SJSA1 (cell line): ENCODE measurements at regions not wholly inside any gene's neighbourhood (a gene's known extent, or its start where the extent isn't known, plus 50 kb on each side); places are given as distances from the start of the nearest gene placed in this dataset.

Experiments used
- DNase-seq, 2 experiments: peaks; one replicate each; pipeline ENCODE4 v3.0.0-alpha.2; 2015 to 2020; ENCODE audit warnings: low spot score in 2 of 2, low read depth in 1 of 2
- H3K27ac ChIP-seq: fragments of 250-450 bp; sonication (Bioruptor Pico); 2 replicates; pipeline ENCODE4 v1.5.1; 2020; ENCODE audit warnings: mild to moderate bottlenecking, moderate library complexity
- H3K27me3 ChIP-seq: fragments of 250-450 bp; sonication (Bioruptor Pico); replicated peaks from 2 replicates; pipeline ENCODE4 v1.5.1; 2020; ENCODE audit warnings: mild to moderate bottlenecking, moderate library complexity
- H3K36me3 ChIP-seq: fragments of 250-450 bp; sonication (Bioruptor Pico); 2 replicates; pipeline ENCODE4 v1.5.1; 2020; ENCODE audit warnings: mild to moderate bottlenecking
- H3K4me1 ChIP-seq: fragments of 250-450 bp; sonication (Bioruptor Pico); replicated peaks from 2 replicates; pipeline ENCODE4 v1.6.1; 2021; ENCODE audit warnings: mild to moderate bottlenecking
- H3K4me3 ChIP-seq: fragments of 250-450 bp; sonication (Bioruptor Pico); 2 replicates; pipeline ENCODE4 v1.5.1; 2020; ENCODE audit warnings: mild to moderate bottlenecking
- H3K9me3 ChIP-seq: fragments of 250-450 bp; sonication (Bioruptor Pico); replicated peaks from 2 replicates; pipeline ENCODE4 v1.5.1; 2020; ENCODE audit warnings: mild to moderate bottlenecking

DNA sequence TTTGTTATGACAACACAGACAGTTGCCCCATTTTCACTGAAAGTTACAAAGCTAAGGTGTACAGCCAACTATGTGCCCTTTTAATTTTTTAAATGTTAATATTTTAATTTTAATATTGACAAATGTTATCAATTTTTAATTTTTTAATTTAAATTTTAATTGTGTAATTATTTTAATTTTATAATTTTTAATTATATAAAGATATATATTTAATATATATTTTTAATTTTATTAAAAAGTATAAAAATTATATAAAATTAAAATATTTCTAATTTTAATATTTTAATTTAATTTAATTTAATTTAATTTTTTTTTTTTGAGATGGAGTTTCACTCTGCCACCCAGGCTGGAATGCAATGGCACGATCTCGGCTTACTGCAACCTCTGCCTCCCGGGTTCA lies 52.1 kb upstream of the ATP11B start:
- H3K27me3 ChIP-seq, result no peaks in the 10 kb centered on the region
- DNase-seq, result no peak
- H3K27ac ChIP-seq, result no peak overlapping the region
- no peaks in the 10 kb centered on the region for H3K9me3 ChIP-seq
- H3K36me3 ChIP-seq, result no peaks in the 10 kb centered on the region
- no peaks in the 10 kb centered on the region for H3K4me1 ChIP-seq
- H3K4me3 ChIP-seq, result no peak overlapping the region
